ENCODE measurements at regions not wholly inside any gene's neighbourhood (a gene's known extent, or its start where the extent isn't known, plus 50 kb on each side); places are given as distances from the start of the nearest gene placed in this dataset.
"Not testable (repeated sequence)": the region's sequence is repeated elsewhere in the genome, so short reads cannot be mapped to it uniquely, and the experiment has no call there.

- DNase-seq = peak; percentile 7
These were observed 772.8 kb upstream of the RAG2 start for GRCh38 chr11:37370817-37371216.

- DNase-seq = no peak
These were observed 766.3 kb upstream of the RAG2 start for GRCh38 chr11:37364246-37364839.

- no peak for DNase-seq
These were observed 755.2 kb upstream of the RAG2 start for GRCh38 chr11:37353192-37353591.

GRCh38 chr11:37352485-37352884 lies 754.4 kb upstream of the RAG2 start:
- DNase-seq = no peak

GRCh38 chr11:37343290-37343689 lies 745.3 kb upstream of the RAG2 start:
- no peak for DNase-seq

- no peak for DNase-seq
These were observed 738.4 kb upstream of the RAG2 start for GRCh38 chr11:37336401-37336800.

- DNase-seq = no peak
These were observed 735.3 kb upstream of the RAG2 start for GRCh38 chr11:37333345-37333744.

- DNase-seq = no peak
These were observed 725.8 kb upstream of the RAG2 start for GRCh38 chr11:37323843-37324242.

GRCh38 chr11:37322333-37323194 lies 724.5 kb upstream of the RAG2 start:
- DNase-seq = no peak

- DNase-seq = peak; percentile 51
These were observed 722.9 kb upstream of the RAG2 start for GRCh38 chr11:37320921-37321320.

- DNase-seq = no peak
These were observed 719.8 kb upstream of the RAG2 start for GRCh38 chr11:37317803-37318202.

- no peak for DNase-seq
These were observed 715.2 kb upstream of the RAG2 start for GRCh38 chr11:37313266-37313665.

GRCh38 chr11:37306563-37306962 lies 708.5 kb upstream of the RAG2 start:
- no peak for DNase-seq

- DNase-seq = not testable (repeated sequence)
These were observed 703.4 kb upstream of the RAG2 start for GRCh38 chr11:37301405-37301804.

GRCh38 chr11:37298173-37298572 lies 700.1 kb upstream of the RAG2 start:
- no peak for DNase-seq

- DNase-seq = no peak
These were observed 688.9 kb upstream of the RAG2 start for GRCh38 chr11:37286890-37287289.

GRCh38 chr11:37282367-37282766 lies 684.3 kb upstream of the RAG2 start:
- no peak for DNase-seq

GRCh38 chr11:37280200-37280599 lies 682.2 kb upstream of the RAG2 start:
- no peak for DNase-seq

- no peak for DNase-seq
These were observed 679.9 kb upstream of the RAG2 start for GRCh38 chr11:37277896-37278465.

GRCh38 chr11:37264783-37265182 lies 666.7 kb upstream of the RAG2 start:
- DNase-seq = no peak

- no peak for DNase-seq
These were observed 666.0 kb upstream of the RAG2 start for GRCh38 chr11:37264060-37264459.

GRCh38 chr11:37263467-37263866 lies 665.4 kb upstream of the RAG2 start:
- not testable (repeated sequence) for DNase-seq

GRCh38 chr11:37259734-37260133 lies 661.7 kb upstream of the RAG2 start:
- DNase-seq = no peak

GRCh38 chr11:37248145-37248544 lies 650.1 kb upstream of the RAG2 start:
- DNase-seq = no peak

Measured in DMS53 (cell line).